ENCODE measurements at regions not wholly inside any gene's neighbourhood (a gene's known extent, or its start where the extent isn't known, plus 50 kb on each side); places are given as distances from the start of the nearest gene placed in this dataset.
A peak's percentile ranks its signal among the peaks of the same experiment; 100 is the strongest.

DNA sequence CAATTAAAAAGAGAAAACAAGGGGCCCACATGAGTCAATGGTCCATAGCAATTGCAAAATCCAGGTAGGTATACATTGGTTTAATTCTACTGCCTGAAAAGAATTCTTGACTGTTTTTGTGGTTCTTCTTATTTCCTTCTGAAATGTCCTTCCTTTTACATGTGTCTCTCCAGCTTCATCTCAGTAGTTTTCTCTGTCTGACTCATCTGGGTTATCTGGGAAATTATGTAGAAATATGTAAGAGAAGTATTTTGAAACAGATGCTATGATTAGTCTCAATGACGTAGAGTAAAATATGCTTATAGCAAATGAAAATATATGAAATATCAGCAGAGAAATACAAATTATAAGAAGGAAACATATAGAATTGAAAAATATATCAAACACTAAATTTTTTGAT, 953.2 kb downstream of the BRINP3 start:
- TF ChIP-seq, protein P1, sequence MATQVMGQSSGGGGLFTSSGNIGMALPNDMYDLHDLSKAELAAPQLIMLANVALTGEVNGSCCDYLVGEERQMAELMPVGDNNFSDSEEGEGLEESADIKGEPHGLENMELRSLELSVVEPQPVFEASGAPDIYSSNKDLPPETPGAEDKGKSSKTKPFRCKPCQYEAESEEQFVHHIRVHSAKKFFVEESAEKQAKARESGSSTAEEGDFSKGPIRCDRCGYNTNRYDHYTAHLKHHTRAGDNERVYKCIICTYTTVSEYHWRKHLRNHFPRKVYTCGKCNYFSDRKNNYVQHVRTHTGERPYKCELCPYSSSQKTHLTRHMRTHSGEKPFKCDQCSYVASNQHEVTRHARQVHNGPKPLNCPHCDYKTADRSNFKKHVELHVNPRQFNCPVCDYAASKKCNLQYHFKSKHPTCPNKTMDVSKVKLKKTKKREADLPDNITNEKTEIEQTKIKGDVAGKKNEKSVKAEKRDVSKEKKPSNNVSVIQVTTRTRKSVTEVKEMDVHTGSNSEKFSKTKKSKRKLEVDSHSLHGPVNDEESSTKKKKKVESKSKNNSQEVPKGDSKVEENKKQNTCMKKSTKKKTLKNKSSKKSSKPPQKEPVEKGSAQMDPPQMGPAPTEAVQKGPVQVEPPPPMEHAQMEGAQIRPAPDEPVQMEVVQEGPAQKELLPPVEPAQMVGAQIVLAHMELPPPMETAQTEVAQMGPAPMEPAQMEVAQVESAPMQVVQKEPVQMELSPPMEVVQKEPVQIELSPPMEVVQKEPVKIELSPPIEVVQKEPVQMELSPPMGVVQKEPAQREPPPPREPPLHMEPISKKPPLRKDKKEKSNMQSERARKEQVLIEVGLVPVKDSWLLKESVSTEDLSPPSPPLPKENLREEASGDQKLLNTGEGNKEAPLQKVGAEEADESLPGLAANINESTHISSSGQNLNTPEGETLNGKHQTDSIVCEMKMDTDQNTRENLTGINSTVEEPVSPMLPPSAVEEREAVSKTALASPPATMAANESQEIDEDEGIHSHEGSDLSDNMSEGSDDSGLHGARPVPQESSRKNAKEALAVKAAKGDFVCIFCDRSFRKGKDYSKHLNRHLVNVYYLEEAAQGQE (IDR thresholded peaks at IDR 0.05; ENCODE audit: low read depth), result no peak
- TF ChIP-seq CREB1 (IDR thresholded peaks at IDR 0.05; ENCODE audit: low read depth), result no peak

DNA sequence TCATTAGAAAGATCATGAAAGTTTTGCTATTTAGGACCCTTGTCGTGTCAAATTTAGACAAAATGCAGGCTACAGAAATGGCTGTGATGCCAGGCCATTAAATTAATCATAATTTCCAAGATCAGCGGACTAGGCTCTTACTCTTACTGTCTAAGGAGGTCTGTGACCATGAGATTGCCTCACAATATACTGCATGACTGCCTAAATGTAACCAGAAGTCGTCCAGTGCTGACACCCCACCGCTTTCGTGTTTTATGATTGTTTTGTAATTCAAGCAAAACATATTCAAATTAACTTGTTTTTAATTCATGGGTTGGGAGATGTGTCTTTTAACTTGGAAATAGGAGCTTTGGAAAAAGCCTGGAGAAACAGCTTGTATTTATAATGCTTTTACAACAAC, 947.5 kb downstream of the BRINP3 start:
- TF ChIP-seq TEAD4 (IDR thresholded peaks at IDR 0.05) (no peak), EGR1 (IDR thresholded peaks at IDR 0.05) (no peak), ZBTB7A (IDR thresholded peaks at IDR 0.05; ENCODE audit: low read depth) (no peak)
- TF ChIP-seq, protein P2, sequence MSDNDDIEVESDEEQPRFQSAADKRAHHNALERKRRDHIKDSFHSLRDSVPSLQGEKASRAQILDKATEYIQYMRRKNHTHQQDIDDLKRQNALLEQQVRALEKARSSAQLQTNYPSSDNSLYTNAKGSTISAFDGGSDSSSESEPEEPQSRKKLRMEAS (IDR thresholded peaks at IDR 0.05), result no peak

DNA sequence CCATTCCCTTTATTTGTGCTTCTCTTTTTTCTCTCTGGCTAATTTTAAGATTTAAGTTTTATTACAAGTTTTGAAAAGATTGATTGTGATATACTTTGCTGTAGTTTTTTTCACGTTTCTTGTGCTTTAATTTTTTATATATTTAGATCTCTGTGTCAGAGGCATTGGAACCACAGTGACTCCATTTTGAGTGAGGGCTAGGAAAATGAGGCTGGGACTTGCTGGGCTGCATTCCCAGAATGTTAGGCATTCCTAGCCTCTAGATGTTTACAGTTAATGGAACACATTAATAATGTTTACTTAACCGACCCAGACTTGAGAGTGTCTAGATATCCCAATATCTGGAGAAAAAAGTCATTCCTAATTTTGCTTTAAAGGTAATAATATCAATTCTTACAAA, 939.4 kb downstream of the BRINP3 start:
- TF ChIP-seq, protein P2 (IDR thresholded peaks at IDR 0.05), result no peak
- TF ChIP-seq NFIC (IDR thresholded peaks at IDR 0.05), result no peak
- TF ChIP-seq, protein P3, sequence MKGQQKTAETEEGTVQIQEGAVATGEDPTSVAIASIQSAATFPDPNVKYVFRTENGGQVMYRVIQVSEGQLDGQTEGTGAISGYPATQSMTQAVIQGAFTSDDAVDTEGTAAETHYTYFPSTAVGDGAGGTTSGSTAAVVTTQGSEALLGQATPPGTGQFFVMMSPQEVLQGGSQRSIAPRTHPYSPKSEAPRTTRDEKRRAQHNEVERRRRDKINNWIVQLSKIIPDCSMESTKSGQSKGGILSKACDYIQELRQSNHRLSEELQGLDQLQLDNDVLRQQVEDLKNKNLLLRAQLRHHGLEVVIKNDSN (IDR thresholded peaks at IDR 0.05), result no peak
- 0 out of 2 replicates have a peak, but pooled peaks have one; percentile 20 for TF ChIP-seq TEAD4 (IDR thresholded peaks at IDR 0.05)

DNA sequence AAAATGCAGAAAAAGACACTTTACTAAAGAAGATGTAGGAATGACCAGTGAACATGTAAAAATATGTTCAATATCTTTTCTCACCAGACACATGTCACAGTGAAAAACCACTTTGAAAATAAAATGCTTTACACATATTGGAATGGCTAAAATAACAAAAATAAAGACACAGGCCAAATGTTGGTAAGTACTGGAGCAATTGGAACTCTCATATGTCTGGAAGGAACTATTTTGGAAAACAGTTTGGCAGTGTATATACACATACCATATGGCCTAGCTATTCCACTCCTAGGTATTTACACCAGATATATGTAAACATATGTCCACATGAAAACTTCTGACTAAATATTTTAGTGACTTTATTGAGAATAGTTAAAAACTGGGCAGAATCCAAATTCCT, 927.2 kb downstream of the BRINP3 start:
- TF ChIP-seq CREB1 (IDR thresholded peaks at IDR 0.05; ENCODE audit: low read depth) (no peak), ZBTB7A (IDR thresholded peaks at IDR 0.05; ENCODE audit: low read depth) (no peak), RAD21 (IDR thresholded peaks at IDR 0.05; ENCODE audit: low read depth) (no peak), TAF1 (IDR thresholded peaks at IDR 0.05; ENCODE audit: low read depth) (no peak), FOXM1 (IDR thresholded peaks at IDR 0.05; ENCODE audit: borderline replicate concordance, low read depth) (no peak), CEBPB (IDR thresholded peaks at IDR 0.05) (no peak), EGR1 (IDR thresholded peaks at IDR 0.05) (no peak), NFIC (IDR thresholded peaks at IDR 0.05) (no peak), TCF12 (IDR thresholded peaks at IDR 0.05; ENCODE audit: low read depth) (no peak), YY1 (IDR thresholded peaks at IDR 0.05; ENCODE audit: low read depth) (no peak), TEAD4 (IDR thresholded peaks at IDR 0.05) (no peak), EP300 (IDR thresholded peaks at IDR 0.05; ENCODE audit: borderline replicate concordance) (no peak)
- TF ChIP-seq, protein P3 (IDR thresholded peaks at IDR 0.05), result no peak
- TF ChIP-seq, protein P1 (IDR thresholded peaks at IDR 0.05; ENCODE audit: low read depth), result no peak
- TF ChIP-seq, protein P2 (IDR thresholded peaks at IDR 0.05), result no peak

DNA sequence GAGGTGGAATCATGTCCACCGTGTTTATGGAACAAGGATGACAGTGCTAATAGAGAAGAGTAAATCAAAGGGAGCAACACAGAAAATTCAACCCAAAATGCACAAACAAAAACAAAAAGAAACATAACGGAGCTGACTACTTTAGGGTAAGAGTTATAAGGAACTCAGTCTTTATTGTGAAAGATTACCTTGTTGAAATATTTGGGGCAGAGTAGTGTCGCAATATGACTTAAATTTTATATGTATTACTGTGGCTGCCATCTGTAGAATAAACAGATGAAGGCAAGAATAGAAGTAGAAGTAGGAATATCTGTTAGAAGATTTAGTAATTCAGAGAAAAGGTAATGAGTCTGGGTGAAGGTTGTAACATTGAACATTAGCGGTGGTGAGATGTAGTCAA, 913.9 kb downstream of the BRINP3 start:
- no peak for TF ChIP-seq TEAD4 (IDR thresholded peaks at IDR 0.05)

DNA sequence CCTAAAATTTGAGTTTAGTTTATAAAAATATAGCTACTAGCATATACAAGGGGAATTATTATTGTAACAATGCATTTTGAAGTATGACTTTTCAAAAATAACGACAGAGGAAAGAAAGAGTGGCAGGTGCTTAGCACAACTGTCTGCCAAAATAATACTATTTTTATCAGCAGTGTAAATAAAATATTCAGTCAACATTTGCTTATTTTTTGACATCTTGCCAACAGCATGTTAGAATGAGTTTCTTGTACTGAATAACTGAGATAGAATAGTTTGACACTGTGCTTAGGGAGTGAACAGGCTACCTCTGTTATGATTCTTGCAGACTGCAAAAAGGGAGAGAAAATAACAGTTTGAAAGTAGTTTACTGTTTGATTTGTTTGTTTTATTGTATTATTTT, 909.8 kb downstream of the BRINP3 start:
- TF ChIP-seq, protein P2 (IDR thresholded peaks at IDR 0.05), result no peak
- TF ChIP-seq EGR1 (IDR thresholded peaks at IDR 0.05), result no peak
- no peak for TF ChIP-seq NFIC (IDR thresholded peaks at IDR 0.05)
- TF ChIP-seq TAF1 (IDR thresholded peaks at IDR 0.05; ENCODE audit: low read depth), result no peak
- TF ChIP-seq RAD21 (IDR thresholded peaks at IDR 0.05; ENCODE audit: low read depth), result no peak
- no peak for TF ChIP-seq CEBPB (IDR thresholded peaks at IDR 0.05)
- TF ChIP-seq EP300 (IDR thresholded peaks at IDR 0.05; ENCODE audit: borderline replicate concordance), result no peak
- no peak for TF ChIP-seq YY1 (IDR thresholded peaks at IDR 0.05; ENCODE audit: low read depth)
- TF ChIP-seq FOXM1 (IDR thresholded peaks at IDR 0.05; ENCODE audit: borderline replicate concordance, low read depth), result no peak
- TF ChIP-seq, protein P3 (IDR thresholded peaks at IDR 0.05), result no peak
- no peak for TF ChIP-seq ZBTB7A (IDR thresholded peaks at IDR 0.05; ENCODE audit: low read depth)
